HG03575 (cell line): ENCODE measurements at regions not wholly inside any gene's neighbourhood (a gene's known extent, or its start where the extent isn't known, plus 50 kb on each side); places are given as distances from the start of the nearest gene placed in this dataset.

Experiments
- ATAC-seq: cut with Tn5 transposase; IDR thresholded peaks from one replicate; pipeline ENCODE4 v1.9.1; 2021; ENCODE audit not compliant: unreplicated experiment, insufficient number of reproducible peaks, low FRiP score; ENCODE audit errors: extremely low read depth

GRCh38 chr3:110755345-110755744 is 316.3 kb upstream of the NECTIN3 start:
- ATAC-seq, result no peak

- no peak for ATAC-seq
These were observed 314.9 kb upstream of the NECTIN3 start for GRCh38 chr3:110756705-110757104.

- no peak for ATAC-seq
These were observed 313.4 kb upstream of the NECTIN3 start for GRCh38 chr3:110758208-110758607.

- no peak for ATAC-seq
These were observed 304.5 kb upstream of the NECTIN3 start for GRCh38 chr3:110767156-110767555.

GRCh38 chr3:110767838-110768237 is 303.8 kb upstream of the NECTIN3 start:
- ATAC-seq, result peak; percentile 64

- ATAC-seq, result no peak
These were observed 298.1 kb upstream of the NECTIN3 start for GRCh38 chr3:110773413-110773954.

- no peak for ATAC-seq
These were observed 296.9 kb upstream of the NECTIN3 start for GRCh38 chr3:110774496-110775265.

GRCh38 chr3:110779581-110779980 is 292.0 kb upstream of the NECTIN3 start:
- ATAC-seq, result no peak

- ATAC-seq, result no peak
These were observed 288.1 kb upstream of the NECTIN3 start for GRCh38 chr3:110783541-110783940.

- no peak for ATAC-seq
These were observed 282.8 kb upstream of the NECTIN3 start for GRCh38 chr3:110788794-110789193.

- no peak for ATAC-seq
These were observed 282.3 kb upstream of the NECTIN3 start for GRCh38 chr3:110789315-110789714.

- ATAC-seq, result no peak
These were observed 281.0 kb upstream of the NECTIN3 start for GRCh38 chr3:110790631-110791030.

- no peak for ATAC-seq
These were observed 279.5 kb upstream of the NECTIN3 start for GRCh38 chr3:110791995-110792686.

GRCh38 chr3:110793611-110794010 is 278.0 kb upstream of the NECTIN3 start:
- no peak for ATAC-seq

- ATAC-seq, result no peak
These were observed 276.5 kb upstream of the NECTIN3 start for GRCh38 chr3:110795163-110795562.

GRCh38 chr3:110799271-110799670 is 272.3 kb upstream of the NECTIN3 start:
- no peak for ATAC-seq

GRCh38 chr3:110804856-110805255 is 266.8 kb upstream of the NECTIN3 start:
- no peak for ATAC-seq

- no peak for ATAC-seq
These were observed 264.7 kb upstream of the NECTIN3 start for GRCh38 chr3:110806924-110807323.

- ATAC-seq, result no peak
These were observed 263.0 kb upstream of the NECTIN3 start for GRCh38 chr3:110808630-110809029.

- no peak for ATAC-seq
These were observed 261.3 kb upstream of the NECTIN3 start for GRCh38 chr3:110810356-110810755.
